ENCODE measurements at regions not wholly inside any gene's neighbourhood (a gene's known extent, or its start where the extent isn't known, plus 50 kb on each side); places are given as distances from the start of the nearest gene placed in this dataset.

GRCh38 chr5:2598503-2598902, 153.0 kb downstream of the IRX2 start:
- no peak for TF ChIP-seq RAD21 (IDR thresholded peaks at IDR 0.05 in 1 of 2, conservative IDR thresholded peaks at IDR 0.05 in 1 of 2; ENCODE audit: low read depth in 2 of 2, low read length in 2 of 2)
- TF ChIP-seq PHF8 (conservative IDR thresholded peaks at IDR 0.05; ENCODE audit: low read depth, low read length) = no peak
- TF ChIP-seq ATF3 (IDR thresholded peaks at IDR 0.05; ENCODE audit: insufficient read depth, low read depth, low read length) = no peak
- TF ChIP-seq CTCF (IDR thresholded peaks at IDR 0.05; ENCODE audit: control extremely low read depth in 1 of 3, insufficient read depth in 1 of 3, low read depth in 1 of 3, low read length in 3 of 3) = no peak
- TF ChIP-seq FOSL1 (IDR thresholded peaks at IDR 0.05; ENCODE audit: insufficient read depth, low read depth, low read length) = no peak
- no peak for TF ChIP-seq MAFK (IDR thresholded peaks at IDR 0.05; ENCODE audit: low read depth, low read length)
- no peak for TF ChIP-seq POLR2A (IDR thresholded peaks at IDR 0.05; ENCODE audit: control extremely low read depth in 1 of 2, low read depth in 2 of 2, low read length in 2 of 2)
- no peak for TF ChIP-seq TBP (IDR thresholded peaks at IDR 0.05; ENCODE audit: low read depth, low read length)
- TF ChIP-seq POLR2AphosphoS5 (IDR thresholded peaks at IDR 0.05; ENCODE audit: low read depth, low read length) = no peak
- no peak for TF ChIP-seq EP300 (IDR thresholded peaks at IDR 0.05; ENCODE audit: borderline replicate concordance in 1 of 2, low read depth in 2 of 2, low read length in 2 of 2)

Data from H1 (cell line).